OCI-LY7 (cell line): ENCODE measurements at regions not wholly inside any gene's neighbourhood (a gene's known extent, or its start where the extent isn't known, plus 50 kb on each side); places are given as distances from the start of the nearest gene placed in this dataset.

Source experiments
- EZH2phosphoT487 ChIP-seq: fragments of 200-600 bp; sonication (generic); IDR thresholded peaks from 2 replicates; pipeline ENCODE4 v1.6.1; 2018; ENCODE audit warnings: low read depth, borderline replicate concordance, mild to moderate bottlenecking, mixed run types, antibody characterized with exemption, low read length, moderate library complexity, mixed read lengths
- TF ChIP-seq, protein P1 (sequence below): fragments of 200-600 bp; sonication (generic); conservative IDR thresholded peaks from 2 replicates; pipeline ENCODE4 v1.5.1; 2014; ENCODE audit warnings: mild to moderate bottlenecking, antibody characterized with exemption, low read length, moderate library complexity, mixed read lengths

DNA sequence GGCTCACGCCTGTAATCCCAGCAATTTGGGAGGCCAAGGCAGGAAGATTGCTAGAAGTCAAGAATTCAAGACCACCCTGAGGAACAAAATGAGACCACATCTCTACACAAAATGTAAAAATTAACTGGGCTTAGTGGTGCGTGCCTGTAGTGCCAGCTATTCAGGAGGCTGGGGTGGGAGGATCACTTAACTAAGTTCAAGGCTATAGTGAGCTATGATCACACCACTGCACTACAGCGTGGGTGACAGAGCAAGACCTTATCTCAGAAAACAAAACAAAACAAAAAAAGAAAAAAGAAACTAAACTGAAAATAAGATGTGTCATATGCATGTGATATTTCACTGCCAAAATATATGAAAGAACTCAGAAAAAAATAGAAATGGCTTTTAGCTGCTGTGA is 243.3 kb upstream of the CCDC54 start:
- TF ChIP-seq, protein P1, sequence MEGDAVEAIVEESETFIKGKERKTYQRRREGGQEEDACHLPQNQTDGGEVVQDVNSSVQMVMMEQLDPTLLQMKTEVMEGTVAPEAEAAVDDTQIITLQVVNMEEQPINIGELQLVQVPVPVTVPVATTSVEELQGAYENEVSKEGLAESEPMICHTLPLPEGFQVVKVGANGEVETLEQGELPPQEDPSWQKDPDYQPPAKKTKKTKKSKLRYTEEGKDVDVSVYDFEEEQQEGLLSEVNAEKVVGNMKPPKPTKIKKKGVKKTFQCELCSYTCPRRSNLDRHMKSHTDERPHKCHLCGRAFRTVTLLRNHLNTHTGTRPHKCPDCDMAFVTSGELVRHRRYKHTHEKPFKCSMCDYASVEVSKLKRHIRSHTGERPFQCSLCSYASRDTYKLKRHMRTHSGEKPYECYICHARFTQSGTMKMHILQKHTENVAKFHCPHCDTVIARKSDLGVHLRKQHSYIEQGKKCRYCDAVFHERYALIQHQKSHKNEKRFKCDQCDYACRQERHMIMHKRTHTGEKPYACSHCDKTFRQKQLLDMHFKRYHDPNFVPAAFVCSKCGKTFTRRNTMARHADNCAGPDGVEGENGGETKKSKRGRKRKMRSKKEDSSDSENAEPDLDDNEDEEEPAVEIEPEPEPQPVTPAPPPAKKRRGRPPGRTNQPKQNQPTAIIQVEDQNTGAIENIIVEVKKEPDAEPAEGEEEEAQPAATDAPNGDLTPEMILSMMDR: no peak
- TF ChIP-seq EZH2phosphoT487: no peak
